IMR-90 (cell line): ENCODE measurements at regions not wholly inside any gene's neighbourhood (a gene's known extent, or its start where the extent isn't known, plus 50 kb on each side); places are given as distances from the start of the nearest gene placed in this dataset.

Experiments
- ATAC-seq: fragments of 200-7000 bp; cut with Tn5 transposase; 2 replicates; pipeline ENCODE4 v1.9.1; 2020; ENCODE audit warnings: low read depth, mild to moderate bottlenecking, moderate library complexity
- BruUV-seq: library from RNA; stranded (reverse); fragments of 400-500 nt; replicated peaks from 2 replicates; lab custom pipeline; 2021; lab: Mats Ljungman, UMichigan
- CTCF ChIA-PET: fragments of 300-600 bp; formaldehyde crosslinking; extraction: SDS; loops from one replicate; lab custom pipeline; 2021; ENCODE audit warnings: antibody characterized with exemption; lab: Yijun Ruan, JAX
- POLR2A ChIA-PET: fragments of 300-600 bp; sonication (Branson Sonifier 250); formaldehyde crosslinking; loops from one replicate; lab custom pipeline; 2022; ENCODE audit warnings: antibody characterized with exemption; ENCODE audit not compliant: unreplicated experiment; lab: Charles Lee
- DNase-seq: peaks from one replicate; pipeline ENCODE4 v3.0.0; 2013
- H2AFZ ChIP-seq: replicated peaks from 2 replicates; pipeline ENCODE3; 2013; ENCODE audit warnings: low read length, mild to moderate bottlenecking; ENCODE audit not compliant: poor library complexity
- H2AK5ac ChIP-seq: 2 replicates; pipeline ENCODE4 v1.6.1; 2013; ENCODE audit warnings: low read depth, low read length, inconsistent platforms
- H2AK9ac ChIP-seq: replicated peaks from 2 replicates; pipeline ENCODE3; 2013; ENCODE audit warnings: mild to moderate bottlenecking, low read depth, low read length, moderate library complexity; ENCODE audit not compliant: poor library complexity
- H2BK120ac ChIP-seq: 2 replicates; pipeline ENCODE4 v1.6.1; 2013; ENCODE audit warnings: low read depth, low read length, inconsistent platforms
- H2BK15ac ChIP-seq: 3 replicates; pipeline ENCODE4 v1.6.1; 2013; ENCODE audit warnings: low read depth, low read length, inconsistent platforms
- H2BK20ac ChIP-seq: 2 replicates; pipeline ENCODE4 v1.6.1; 2013; ENCODE audit warnings: low read depth, mild to moderate bottlenecking, inconsistent platforms, low read length, moderate library complexity
- H2BK5ac ChIP-seq: 2 replicates; pipeline ENCODE4 v1.6.1; 2013; ENCODE audit warnings: mild to moderate bottlenecking, low read depth, low read length, inconsistent platforms; ENCODE audit not compliant: poor library complexity, severe bottlenecking
- H3K14ac ChIP-seq: replicated peaks from 2 replicates; pipeline ENCODE4 v1.6.1; 2013; ENCODE audit warnings: low read depth, low read length, inconsistent platforms
- H3K18ac ChIP-seq: 2 replicates; pipeline ENCODE4 v1.6.1; 2013; ENCODE audit warnings: low read depth, low read length, control low read depth
- H3K23ac ChIP-seq: 2 replicates; pipeline ENCODE4 v1.6.1; 2013; ENCODE audit warnings: low read depth, low read length, inconsistent platforms
- H3K27ac ChIP-seq: 2 replicates; pipeline ENCODE4 v1.5.1; 2013; ENCODE audit warnings: mild to moderate bottlenecking, control low read depth, low read length; ENCODE audit not compliant: insufficient read depth
- H3K27me3 ChIP-seq: 2 replicates; pipeline ENCODE4 v1.6.1; 2013; ENCODE audit warnings: low read length; ENCODE audit not compliant: control insufficient read depth, insufficient read depth
- H3K36me3 ChIP-seq: 2 replicates; pipeline ENCODE4 v1.6.1; 2013; ENCODE audit warnings: low read length, mixed read lengths; ENCODE audit not compliant: control insufficient read depth, insufficient read depth
- H3K4ac ChIP-seq: 2 replicates; pipeline ENCODE4 v1.6.1; 2013; ENCODE audit warnings: low read depth, low read length, inconsistent platforms
- H3K4me1 ChIP-seq: 2 replicates; pipeline ENCODE4 v1.6.1; 2013; ENCODE audit warnings: low read length, mixed read lengths; ENCODE audit not compliant: control insufficient read depth, insufficient read depth
- H3K4me2 ChIP-seq: 2 replicates; pipeline ENCODE4 v1.6.1; 2013; ENCODE audit warnings: low read depth, mild to moderate bottlenecking, control low read depth, low read length, moderate library complexity
- H3K4me3 ChIP-seq: 2 replicates; pipeline ENCODE4 v1.5.1; 2013; ENCODE audit warnings: low read depth, mild to moderate bottlenecking, control low read depth, low read length, moderate library complexity; ENCODE audit not compliant: insufficient read depth
- H3K56ac ChIP-seq: 2 replicates; pipeline ENCODE4 v1.6.1; 2013; ENCODE audit warnings: low read length, inconsistent platforms; ENCODE audit not compliant: insufficient read depth; ENCODE audit errors: extremely low read depth
- H3K79me1 ChIP-seq, 2 experiments: 2 replicates each; pipeline ENCODE4 v1.6.1; 2013; ENCODE audit warnings: low read length in 2 of 2, inconsistent platforms in 1 of 2, low read depth in 1 of 2
- H3K9ac ChIP-seq: 2 replicates; pipeline ENCODE4 v1.6.1; 2013; ENCODE audit warnings: low read depth, low read length, control low read depth
- H3K9me1 ChIP-seq: 2 replicates; pipeline ENCODE4 v1.6.1; 2013; ENCODE audit warnings: low read length, inconsistent platforms; ENCODE audit not compliant: insufficient read depth
- H3K9me3 ChIP-seq: 2 replicates; pipeline ENCODE4 v1.6.1; 2013; ENCODE audit warnings: low read length; ENCODE audit not compliant: control insufficient read depth, insufficient read depth
- H4K20me1 ChIP-seq: 2 replicates; pipeline ENCODE4 v1.6.1; 2013; ENCODE audit warnings: low read length, inconsistent platforms; ENCODE audit not compliant: insufficient read depth
- H4K5ac ChIP-seq: 2 replicates; pipeline ENCODE4 v1.6.1; 2013; ENCODE audit warnings: mild to moderate bottlenecking, low read depth, low read length, control low read depth
- H4K8ac ChIP-seq, 2 experiments: 2 replicates each; pipeline ENCODE4 v1.6.1; 2013; ENCODE audit warnings: low read depth in 2 of 2, low read length in 2 of 2, control low read depth in 1 of 2, inconsistent platforms in 1 of 2
- H4K91ac ChIP-seq: 2 replicates; pipeline ENCODE4 v1.6.1; 2013; ENCODE audit warnings: low read depth, low read length, inconsistent platforms; ENCODE audit not compliant: insufficient read depth
- CEBPB ChIP-seq: IDR thresholded peaks from 2 replicates; pipeline ENCODE4 v1.6.1; 2012; ENCODE audit warnings: low read depth, low read length, improper control_type of control experiment
- CHD1 ChIP-seq: IDR thresholded peaks from 2 replicates; pipeline ENCODE4 v1.6.1; 2012; ENCODE audit warnings: low read depth, low read length, improper control_type of control experiment
- FOS ChIP-seq: fragments of 150-350 bp; IDR thresholded peaks from 2 replicates; pipeline ENCODE4 v1.6.1; 2016; ENCODE audit warnings: low read depth, low read length
- NFE2L2 ChIP-seq: fragments of 150-350 bp; IDR thresholded peaks from 2 replicates; pipeline ENCODE4 v1.6.1; 2016; ENCODE audit warnings: low read depth, mild to moderate bottlenecking, low read length
- RAD21 ChIP-seq: IDR thresholded peaks from 2 replicates; pipeline ENCODE4 v1.6.1; 2012; ENCODE audit warnings: low read length, improper control_type of control experiment
- RCOR1 ChIP-seq: IDR thresholded peaks from 2 replicates; pipeline ENCODE4 v1.6.1; 2012; ENCODE audit warnings: mild to moderate bottlenecking, low read length, improper control_type of control experiment; ENCODE audit not compliant: insufficient replicate concordance
- WGBS, 2 experiments: methylation state at CpG; one replicate each; pipeline versions ENCODE4 v1.1.5 to v1.1.7; 2013; ENCODE audit warnings: missing lambda C conversion rate in 2 of 2; ENCODE audit not compliant: insufficient read length in 1 of 2; ENCODE audit errors: extremely low coverage in 2 of 2; 5-methylcytosine and 5-hydroxymethylcytosine counted together
- dilution Hi-C: fragments of 300-500 bp; cut with HindIII; formaldehyde crosslinking; loops from one replicate; pipeline ENCODE4 v1.14.3; 2018; ENCODE audit warnings: low sequenced_read_pairs; ENCODE audit not compliant: unreplicated experiment
- in situ Hi-C: fragments of 300-500 bp; cut with MboI; formaldehyde crosslinking; loops from 3 replicates; pipeline ENCODE4 v1.14.3; 2019; ENCODE audit warnings: low sequenced_read_pairs, inconsistent platforms, mixed read lengths
- intact Hi-C: fragments of 100-400 bp; cut with micrococcal nuclease; formaldehyde crosslinking; loops from 2 replicates; pipeline ENCODE4 v1.10.0; 2022

- DNase-seq = no peak
- Histone ChIP-seq H4K5ac (no peak overlapping the region), H2AK9ac (no peak overlapping the region), H4K20me1 (no peaks in the 10 kb centered on the region), H3K27ac (no peak overlapping the region), H3K14ac (no peak overlapping the region), H4K8ac (no peak overlapping the region), H3K36me3 (no peaks in the 10 kb centered on the region), H2AK5ac (no peak overlapping the region), H3K23ac (no peak overlapping the region), H3K4me3 (no peak overlapping the region), H3K79me1 (no peaks in the 10 kb centered on the region), H3K9me3 (peaks cover 37% of the 10 kb centered on the region), H4K91ac (no peak overlapping the region), H3K4me2 (no peak overlapping the region), H2BK5ac (no peak overlapping the region), H3K18ac (no peak overlapping the region), H2BK15ac (no peak overlapping the region), H3K9me1 (no peaks in the 10 kb centered on the region), H3K27me3 (no peaks in the 10 kb centered on the region), H2AFZ (no peak overlapping the region), H3K4ac (no peak overlapping the region), H3K4me1 (no peaks in the 10 kb centered on the region), H3K56ac (no peak overlapping the region), H3K9ac (no peak overlapping the region), H2BK120ac (no peak overlapping the region), H2BK20ac (no peak overlapping the region)
- dilution Hi-C loops (no loop called here), intact Hi-C loops (no loop called here), in situ Hi-C loops (no loop called here)
- BruUV-seq = no TSS peak
- ATAC-seq = no peak
- WGBS, 2 experiments = 40% methylated on average over 1 of the region's 9 CpGs; no CpG with 5 or more reads in 1 of the 2 experiments
- TF ChIP-seq RCOR1 (no peak), RAD21 (no peak), CHD1 (no peak), CEBPB (no peak), FOS (no peak), NFE2L2 (no peak)
- ChIA-PET POLR2A (no interaction called here), CTCF (no interaction called here)
Measured at GRCh38 chr10:131660427-131660826, 240.4 kb upstream of the PPP2R2D start.
